Transverse colon (tissue), 4 donors: ENCODE measurements at regions not wholly inside any gene's neighbourhood (a gene's known extent, or its start where the extent isn't known, plus 50 kb on each side); places are given as distances from the start of the nearest gene placed in this dataset.

Experiments
- EP300 ChIP-seq: sonication (generic); formaldehyde crosslinking; IDR thresholded peaks from one replicate; pipeline ENCODE4 v1.6.1; 2017; ENCODE audit warnings: antibody characterized with exemption, low read depth
- POLR2A ChIP-seq: fragments of 450-650 bp; IDR thresholded peaks from one replicate; pipeline ENCODE4 v1.6.1; 2016; ENCODE audit warnings: antibody characterized with exemption, mild to moderate bottlenecking, moderate library complexity
- POLR2AphosphoS5 ChIP-seq, 3 donors: sonication (generic); formaldehyde crosslinking; IDR thresholded peaks; one replicate each; pipeline ENCODE4 v1.6.1; 2016; ENCODE audit warnings: antibody characterized with exemption in 3 of 3
- TF ChIP-seq, protein P1 (sequence below), 5 experiments: fragments of 200-600 bp in 3 of 5; fragments of 450-650 bp in 2 of 5; sonication (generic) in 3 of 5; IDR thresholded peaks; 1 replicate in 2 of 5; 2 replicates in 3 of 5; pipeline ENCODE4 v1.5.1; 2016 to 2017; ENCODE audit warnings: antibody characterized with exemption in 5 of 5, inconsistent platforms in 3 of 5, mild to moderate bottlenecking in 2 of 5, moderate library complexity in 1 of 5

- no peak for TF ChIP-seq POLR2A
- TF ChIP-seq, protein P1, sequence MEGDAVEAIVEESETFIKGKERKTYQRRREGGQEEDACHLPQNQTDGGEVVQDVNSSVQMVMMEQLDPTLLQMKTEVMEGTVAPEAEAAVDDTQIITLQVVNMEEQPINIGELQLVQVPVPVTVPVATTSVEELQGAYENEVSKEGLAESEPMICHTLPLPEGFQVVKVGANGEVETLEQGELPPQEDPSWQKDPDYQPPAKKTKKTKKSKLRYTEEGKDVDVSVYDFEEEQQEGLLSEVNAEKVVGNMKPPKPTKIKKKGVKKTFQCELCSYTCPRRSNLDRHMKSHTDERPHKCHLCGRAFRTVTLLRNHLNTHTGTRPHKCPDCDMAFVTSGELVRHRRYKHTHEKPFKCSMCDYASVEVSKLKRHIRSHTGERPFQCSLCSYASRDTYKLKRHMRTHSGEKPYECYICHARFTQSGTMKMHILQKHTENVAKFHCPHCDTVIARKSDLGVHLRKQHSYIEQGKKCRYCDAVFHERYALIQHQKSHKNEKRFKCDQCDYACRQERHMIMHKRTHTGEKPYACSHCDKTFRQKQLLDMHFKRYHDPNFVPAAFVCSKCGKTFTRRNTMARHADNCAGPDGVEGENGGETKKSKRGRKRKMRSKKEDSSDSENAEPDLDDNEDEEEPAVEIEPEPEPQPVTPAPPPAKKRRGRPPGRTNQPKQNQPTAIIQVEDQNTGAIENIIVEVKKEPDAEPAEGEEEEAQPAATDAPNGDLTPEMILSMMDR (IDR thresholded peaks at IDR 0.05): no peak
- TF ChIP-seq EP300: no peak
- TF ChIP-seq POLR2AphosphoS5 (IDR thresholded peaks at IDR 0.05): no peak
Observed at GRCh38 chr7:46833197-46833596, 748.7 kb downstream of the TNS3 start.
